ENCODE measurements at regions not wholly inside any gene's neighbourhood (a gene's known extent, or its start where the extent isn't known, plus 50 kb on each side); places are given as distances from the start of the nearest gene placed in this dataset.
A peak's percentile ranks its signal among the peaks of the same experiment; 100 is the strongest.

DNA sequence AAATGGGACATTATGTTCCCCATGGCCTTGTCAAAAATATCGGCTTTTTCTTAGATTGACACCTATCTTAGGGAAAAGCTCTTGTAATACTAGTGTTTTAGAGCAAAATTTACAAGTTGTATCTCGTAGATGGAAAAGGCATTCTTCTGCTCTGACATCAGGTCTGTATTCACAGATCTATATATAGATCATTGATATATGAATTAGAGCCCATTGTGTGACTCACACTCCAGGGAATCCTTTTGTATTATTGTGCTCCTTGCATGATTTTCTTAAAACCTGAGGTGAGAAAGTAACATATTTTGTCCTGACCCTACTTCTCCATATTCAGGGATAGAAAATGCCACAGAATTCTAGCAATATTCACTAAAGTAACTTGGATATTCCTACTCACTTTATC is 1160.8 kb upstream of the B3GALT2 start:
- intact Hi-C loops (cut with DNase I) = no loop called here
- H3K9me3 ChIP-seq = peaks cover 0 to 6% (median 0%) of the 10 kb centered on the region in 12 donors
- no peak for DNase-seq
- H3K36me3 ChIP-seq = no peaks in the 10 kb centered on the region
- H3K27ac ChIP-seq = no peak overlapping the region
- no peak for TF ChIP-seq POLR2A (IDR thresholded peaks at IDR 0.05)
- TF ChIP-seq, protein P1, sequence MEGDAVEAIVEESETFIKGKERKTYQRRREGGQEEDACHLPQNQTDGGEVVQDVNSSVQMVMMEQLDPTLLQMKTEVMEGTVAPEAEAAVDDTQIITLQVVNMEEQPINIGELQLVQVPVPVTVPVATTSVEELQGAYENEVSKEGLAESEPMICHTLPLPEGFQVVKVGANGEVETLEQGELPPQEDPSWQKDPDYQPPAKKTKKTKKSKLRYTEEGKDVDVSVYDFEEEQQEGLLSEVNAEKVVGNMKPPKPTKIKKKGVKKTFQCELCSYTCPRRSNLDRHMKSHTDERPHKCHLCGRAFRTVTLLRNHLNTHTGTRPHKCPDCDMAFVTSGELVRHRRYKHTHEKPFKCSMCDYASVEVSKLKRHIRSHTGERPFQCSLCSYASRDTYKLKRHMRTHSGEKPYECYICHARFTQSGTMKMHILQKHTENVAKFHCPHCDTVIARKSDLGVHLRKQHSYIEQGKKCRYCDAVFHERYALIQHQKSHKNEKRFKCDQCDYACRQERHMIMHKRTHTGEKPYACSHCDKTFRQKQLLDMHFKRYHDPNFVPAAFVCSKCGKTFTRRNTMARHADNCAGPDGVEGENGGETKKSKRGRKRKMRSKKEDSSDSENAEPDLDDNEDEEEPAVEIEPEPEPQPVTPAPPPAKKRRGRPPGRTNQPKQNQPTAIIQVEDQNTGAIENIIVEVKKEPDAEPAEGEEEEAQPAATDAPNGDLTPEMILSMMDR (IDR thresholded peaks at IDR 0.05) = no peak
- H3K4me3 ChIP-seq = no peak overlapping the region
- H3K4me1 ChIP-seq = no peaks in the 10 kb centered on the region
- ATAC-seq = no peak
- WGBS, 4 donors = 49 to 66% (median 55%) methylated on average over 2 of the region's 2 CpGs
- no peaks in the 10 kb centered on the region for H3K27me3 ChIP-seq

DNA sequence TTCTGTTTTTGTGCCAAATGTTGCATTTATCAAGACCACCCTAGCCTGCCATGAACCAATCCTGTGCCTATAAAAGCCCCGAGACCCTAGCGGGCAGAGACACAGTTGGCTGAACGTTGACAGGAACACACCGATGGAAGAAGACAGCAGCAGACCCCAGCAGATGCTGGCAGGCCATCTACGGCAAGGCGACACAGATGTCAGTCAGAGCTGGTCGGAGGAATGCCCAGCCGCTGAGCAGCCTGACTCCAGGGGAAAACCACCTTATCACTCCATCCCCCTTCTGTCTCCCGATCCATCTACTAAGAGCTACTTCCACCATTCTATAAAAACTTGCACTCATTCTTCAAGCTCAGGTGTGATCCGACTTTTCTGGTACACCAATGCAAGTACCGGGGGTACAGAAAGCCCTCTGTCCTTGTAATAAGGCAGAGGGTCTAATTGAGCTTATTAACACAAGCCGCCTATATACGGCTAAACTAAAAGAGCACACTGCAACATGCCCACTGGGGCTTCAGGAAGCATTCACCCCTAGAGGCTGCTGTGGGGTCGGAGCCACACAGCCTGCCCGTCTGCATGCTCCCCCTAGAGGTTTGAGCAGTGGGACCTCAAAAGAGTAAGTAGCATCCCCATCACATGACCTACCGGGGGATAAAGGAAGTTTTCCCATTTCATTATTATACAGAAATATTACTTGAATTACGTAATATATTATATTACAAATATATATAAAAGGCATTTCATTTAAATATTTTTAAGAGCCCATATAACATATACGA is 1156.3 kb upstream of the B3GALT2 start:
- 71 to 79% (median 73%) methylated on average over 18 of the region's 18 CpGs for WGBS, 4 donors
- H3K4me1 ChIP-seq = no peaks in the 10 kb centered on the region
- H3K27me3 ChIP-seq = no peaks in the 10 kb centered on the region
- H3K9me3 ChIP-seq = no peaks in the 10 kb centered on the region
- H3K4me3 ChIP-seq = no peak overlapping the region
- DNase-seq = no peak
- intact Hi-C loops (cut with DNase I) = no loop called here
- no peak for ATAC-seq
- no peaks in the 10 kb centered on the region for H3K36me3 ChIP-seq
- H3K27ac ChIP-seq = no peak overlapping the region
- TF ChIP-seq, protein P1 (IDR thresholded peaks at IDR 0.05) = peak in 1 of 12 donors; percentile 11
- TF ChIP-seq POLR2A (IDR thresholded peaks at IDR 0.05) = no peak

DNA sequence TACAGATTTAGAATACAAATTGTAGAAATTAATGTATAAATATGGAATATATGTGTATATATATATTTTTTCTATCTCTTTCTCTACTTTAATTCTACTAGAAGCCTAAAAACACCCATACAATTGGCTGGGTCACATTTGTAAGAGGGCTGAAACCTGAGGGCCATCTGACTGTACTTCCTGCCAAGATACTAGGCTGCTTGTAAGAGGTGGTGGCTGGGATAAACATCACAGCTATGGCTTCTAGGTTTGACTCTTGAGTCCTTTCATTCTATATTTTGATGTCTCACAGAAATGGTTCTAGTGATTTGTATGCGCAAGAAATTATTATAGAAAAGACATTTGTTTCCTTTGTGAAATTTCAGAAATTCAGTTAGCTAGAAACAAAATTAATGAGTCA is 1155.2 kb upstream of the B3GALT2 start:
- no peak for TF ChIP-seq POLR2A (IDR thresholded peaks at IDR 0.05)
- TF ChIP-seq, protein P1 (IDR thresholded peaks at IDR 0.05) = no peak

DNA sequence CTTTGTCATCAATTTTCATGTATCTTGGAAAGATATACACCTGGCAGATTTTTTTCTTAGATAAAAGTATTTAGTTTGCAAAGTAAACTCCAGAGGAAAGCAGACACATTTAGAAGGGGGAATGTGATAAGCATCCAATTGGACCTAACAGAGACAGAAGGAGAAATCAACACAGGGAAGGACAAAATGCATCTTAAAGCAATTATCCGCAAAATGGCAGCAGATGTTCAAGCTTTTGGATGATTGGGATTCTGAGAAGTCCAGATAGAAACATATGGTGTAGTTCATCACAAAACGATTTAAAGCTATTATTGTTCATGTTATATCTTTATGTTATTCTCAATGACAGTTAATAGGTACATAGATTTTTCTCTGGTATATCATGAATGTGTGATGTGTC is 1153.1 kb upstream of the B3GALT2 start:
- intact Hi-C loops (cut with DNase I) = loop anchor here in 1 of 10 donors (5.0 kb wide), 1 partner anchor 48 kb away; no protein-coding TSS in a partner anchor
- Histone ChIP-seq H3K27me3 (no peaks in the 10 kb centered on the region), H3K4me1 (no peaks in the 10 kb centered on the region), H3K4me3 (no peak overlapping the region), H3K27ac (no peak overlapping the region), H3K36me3 (no peaks in the 10 kb centered on the region), H3K9me3 (no peaks in the 10 kb centered on the region)
- DNase-seq (no peak), ATAC-seq (no peak)
- WGBS, 4 donors = 78 to 86% (median 82%) methylated on average over 2 of the region's 2 CpGs
- no peak for TF ChIP-seq POLR2A (IDR thresholded peaks at IDR 0.05)
- TF ChIP-seq, protein P1 (IDR thresholded peaks at IDR 0.05) = no peak

More for the DNA sequence above, 1155.2 kb upstream of the B3GALT2 start:
- H3K27me3 ChIP-seq = no peaks in the 10 kb centered on the region
- DNase-seq (no peak), ATAC-seq (no peak)
- WGBS, 4 donors = 94 to 100% (median 97%) methylated on average over 1 of the region's 1 CpG
- H3K4me1 ChIP-seq = no peaks in the 10 kb centered on the region
- H3K9me3 ChIP-seq = no peaks in the 10 kb centered on the region
- H3K4me3 ChIP-seq = no peak overlapping the region
- H3K36me3 ChIP-seq = no peaks in the 10 kb centered on the region
- no peak overlapping the region for H3K27ac ChIP-seq
- intact Hi-C loops (cut with DNase I) = no loop called here

Measured in heart left ventricle (tissue), 16 donors.